Testis (tissue), 2 donors: ENCODE measurements at regions not wholly inside any gene's neighbourhood (a gene's known extent, or its start where the extent isn't known, plus 50 kb on each side); places are given as distances from the start of the nearest gene placed in this dataset.

Experiments
- DNase-seq: peaks from one replicate; pipeline ENCODE4 v3.0.0-alpha.2; 2019
- H3K27ac ChIP-seq, 2 donors: fragments of 200-600 bp; sonication (generic); one replicate each; pipeline ENCODE4 v1.5.1; 2019
- H3K27me3 ChIP-seq: fragments of 200-600 bp; sonication (generic); one replicate; pipeline ENCODE4 v1.5.1; 2019
- H3K36me3 ChIP-seq: fragments of 200-600 bp; sonication (generic); one replicate; pipeline ENCODE4 v1.5.1; 2017; ENCODE audit warnings: low read depth; ENCODE audit errors: missing control alignments
- H3K4me1 ChIP-seq: fragments of 200-600 bp; sonication (generic); one replicate; pipeline ENCODE4 v1.5.1; 2019
- H3K4me3 ChIP-seq, 2 donors: fragments of 200-600 bp; sonication (generic); one replicate each; pipeline ENCODE4 v1.5.1; 2017 to 2019
- H3K9me3 ChIP-seq: fragments of 200-600 bp; sonication (generic); one replicate; pipeline ENCODE4 v1.5.1; 2017
- POLR2A ChIP-seq: fragments of 450-650 bp; IDR thresholded peaks from one replicate; pipeline ENCODE4 v1.6.1; 2017; ENCODE audit warnings: antibody characterized with exemption, mild to moderate bottlenecking, moderate library complexity
- WGBS, 2 donors: methylation state at CpG; one replicate each; pipeline ENCODE4 v1.1.5; 2018; 5-methylcytosine and 5-hydroxymethylcytosine counted together
- intact Hi-C: fragments of 100-400 bp; cut with DNase I; formaldehyde crosslinking; loops from one replicate; pipeline ENCODE4 v1.15.1; 2023; ENCODE audit warnings: low total_unique reads
- TF ChIP-seq, protein P1 (sequence below), 3 experiments: fragments of 450-650 bp in 2 of 3; fragments of 200-600 bp in 1 of 3; sonication (generic) in 1 of 3; IDR thresholded peaks; one replicate each; pipeline ENCODE4 v1.5.1; 2016 to 2019; ENCODE audit warnings: antibody characterized with exemption in 3 of 3, mild to moderate bottlenecking in 2 of 3, moderate library complexity in 1 of 3

GRCh38 chr1:181936768-181937581 is 124.5 kb downstream of the ZNF648 start:
- TF ChIP-seq, protein P1, sequence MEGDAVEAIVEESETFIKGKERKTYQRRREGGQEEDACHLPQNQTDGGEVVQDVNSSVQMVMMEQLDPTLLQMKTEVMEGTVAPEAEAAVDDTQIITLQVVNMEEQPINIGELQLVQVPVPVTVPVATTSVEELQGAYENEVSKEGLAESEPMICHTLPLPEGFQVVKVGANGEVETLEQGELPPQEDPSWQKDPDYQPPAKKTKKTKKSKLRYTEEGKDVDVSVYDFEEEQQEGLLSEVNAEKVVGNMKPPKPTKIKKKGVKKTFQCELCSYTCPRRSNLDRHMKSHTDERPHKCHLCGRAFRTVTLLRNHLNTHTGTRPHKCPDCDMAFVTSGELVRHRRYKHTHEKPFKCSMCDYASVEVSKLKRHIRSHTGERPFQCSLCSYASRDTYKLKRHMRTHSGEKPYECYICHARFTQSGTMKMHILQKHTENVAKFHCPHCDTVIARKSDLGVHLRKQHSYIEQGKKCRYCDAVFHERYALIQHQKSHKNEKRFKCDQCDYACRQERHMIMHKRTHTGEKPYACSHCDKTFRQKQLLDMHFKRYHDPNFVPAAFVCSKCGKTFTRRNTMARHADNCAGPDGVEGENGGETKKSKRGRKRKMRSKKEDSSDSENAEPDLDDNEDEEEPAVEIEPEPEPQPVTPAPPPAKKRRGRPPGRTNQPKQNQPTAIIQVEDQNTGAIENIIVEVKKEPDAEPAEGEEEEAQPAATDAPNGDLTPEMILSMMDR (IDR thresholded peaks at IDR 0.05) = peak in 2 of 3 experiments; percentile 36
- TF ChIP-seq POLR2A = no peak
- Histone ChIP-seq H3K36me3 (no peaks in the 10 kb centered on the region), H3K4me1 (no peaks in the 10 kb centered on the region), H3K27me3 (no peaks in the 10 kb centered on the region), H3K27ac (no peak overlapping the region), H3K9me3 (no peaks in the 10 kb centered on the region), H3K4me3 (peak overlapping the region in 1 of 2 donors; percentile 6)
- intact Hi-C loops = no loop called here
- WGBS, 2 donors = 16 to 17% methylated on average over 9 of the region's 9 CpGs
- DNase-seq = peak; percentile 79

DNA sequence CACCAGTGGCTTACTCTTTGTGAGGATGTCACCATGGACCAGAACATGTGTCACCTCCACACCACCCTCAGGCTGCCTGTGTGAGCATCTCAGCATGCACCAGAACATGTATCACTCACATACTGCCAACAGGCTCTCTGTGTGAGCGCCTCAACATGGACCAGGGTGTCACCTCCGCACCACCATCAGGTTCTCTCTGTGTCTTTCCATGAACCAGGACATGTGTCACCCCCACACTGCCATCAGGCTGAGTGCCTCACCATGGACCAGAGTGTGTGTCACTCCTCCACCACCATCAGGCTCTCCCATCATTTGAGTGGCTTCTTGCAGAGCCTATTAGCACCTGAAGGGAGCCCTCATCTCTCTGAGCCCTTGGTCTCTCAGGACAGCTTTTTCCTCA is 125.2 kb downstream of the ZNF648 start:
- Histone ChIP-seq H3K4me3 (no peak overlapping the region), H3K27me3 (no peaks in the 10 kb centered on the region), H3K27ac (no peak overlapping the region), H3K9me3 (no peaks in the 10 kb centered on the region), H3K36me3 (no peaks in the 10 kb centered on the region), H3K4me1 (no peaks in the 10 kb centered on the region)
- DNase-seq = no peak
- WGBS, 2 donors = 95 to 100% methylated on average over 2 of the region's 2 CpGs
- TF ChIP-seq, protein P1 (IDR thresholded peaks at IDR 0.05) = no peak
- no peak for TF ChIP-seq POLR2A
- intact Hi-C loops = no loop called here

DNA sequence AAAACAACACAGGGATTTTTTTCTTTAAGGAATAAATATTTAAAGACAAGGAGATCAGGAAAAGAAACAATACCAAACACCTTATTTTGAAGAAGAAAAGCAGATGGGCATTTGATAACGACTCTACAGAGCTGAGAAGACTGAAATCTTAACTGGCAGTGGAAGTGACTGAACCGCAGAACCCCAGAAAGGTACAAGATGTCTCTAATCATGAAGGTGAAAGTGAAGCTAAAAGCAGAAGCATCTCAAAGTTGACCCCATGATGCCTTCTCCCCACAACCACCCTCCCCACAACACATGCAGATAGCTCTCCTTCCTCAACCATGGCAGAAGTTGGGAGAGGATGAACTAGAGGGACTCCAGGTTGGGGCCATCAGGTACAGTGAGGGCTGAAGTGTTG is 129.6 kb downstream of the ZNF648 start:
- intact Hi-C loops = no loop called here
- H3K4me3 ChIP-seq = no peak overlapping the region
- WGBS, 2 donors = 89 to 90% methylated on average over 2 of the region's 2 CpGs
- H3K36me3 ChIP-seq = no peaks in the 10 kb centered on the region
- H3K27ac ChIP-seq = no peak overlapping the region
- H3K9me3 ChIP-seq = no peaks in the 10 kb centered on the region
- H3K27me3 ChIP-seq = no peaks in the 10 kb centered on the region
- H3K4me1 ChIP-seq = no peaks in the 10 kb centered on the region
- no peak for DNase-seq
- TF ChIP-seq POLR2A = no peak
- TF ChIP-seq, protein P1 (IDR thresholded peaks at IDR 0.05) = no peak

GRCh38 chr1:181930187-181930586 is 131.3 kb downstream of the ZNF648 start:
- no peaks in the 10 kb centered on the region for H3K27me3 ChIP-seq
- 85 to 86% methylated on average over 2 of the region's 2 CpGs for WGBS, 2 donors
- intact Hi-C loops = no loop called here

More at GRCh38 chr1:181930187-181930586, 131.3 kb downstream of the ZNF648 start:
- H3K27ac ChIP-seq = no peak overlapping the region
- H3K36me3 ChIP-seq = no peaks in the 10 kb centered on the region
- no peaks in the 10 kb centered on the region for H3K9me3 ChIP-seq
- DNase-seq = no peak
- H3K4me3 ChIP-seq = no peak overlapping the region
- no peak for TF ChIP-seq POLR2A
- TF ChIP-seq, protein P1 (IDR thresholded peaks at IDR 0.05) = no peak
- no peaks in the 10 kb centered on the region for H3K4me1 ChIP-seq
